Stimulated activated CD4-positive, alpha-beta T cell treated with anti-CD3 and anti-CD28 coated beads, Interleukin-4, amount 100 ng/mL, for 48 hours (primary cell): ENCODE measurements at regions not wholly inside any gene's neighbourhood (a gene's known extent, or its start where the extent isn't known, plus 50 kb on each side); places are given as distances from the start of the nearest gene placed in this dataset.
A peak's percentile ranks its signal among the peaks of the same experiment; 100 is the strongest.
"Not testable (repeated sequence)": the region's sequence is repeated elsewhere in the genome, so short reads cannot be mapped to it uniquely, and the experiment has no call there.

Experiments used
- DNase-seq, 2 donors: peaks; one replicate each; pipeline ENCODE4 v3.0.0-alpha.2; 2020; ENCODE audit warnings: low read depth in 2 of 2

- no peak for DNase-seq
These were observed 73.6 kb upstream of the TIAM2 start for GRCh38 chr6:154921482-154921881.

GRCh38 chr6:154923199-154923869 lies 71.8 kb upstream of the TIAM2 start:
- no peak for DNase-seq

GRCh38 chr6:154925130-154925529 lies 70.0 kb upstream of the TIAM2 start:
- no peak for DNase-seq

GRCh38 chr6:154926366-154926765 lies 68.7 kb upstream of the TIAM2 start:
- no peak for DNase-seq

DNA sequence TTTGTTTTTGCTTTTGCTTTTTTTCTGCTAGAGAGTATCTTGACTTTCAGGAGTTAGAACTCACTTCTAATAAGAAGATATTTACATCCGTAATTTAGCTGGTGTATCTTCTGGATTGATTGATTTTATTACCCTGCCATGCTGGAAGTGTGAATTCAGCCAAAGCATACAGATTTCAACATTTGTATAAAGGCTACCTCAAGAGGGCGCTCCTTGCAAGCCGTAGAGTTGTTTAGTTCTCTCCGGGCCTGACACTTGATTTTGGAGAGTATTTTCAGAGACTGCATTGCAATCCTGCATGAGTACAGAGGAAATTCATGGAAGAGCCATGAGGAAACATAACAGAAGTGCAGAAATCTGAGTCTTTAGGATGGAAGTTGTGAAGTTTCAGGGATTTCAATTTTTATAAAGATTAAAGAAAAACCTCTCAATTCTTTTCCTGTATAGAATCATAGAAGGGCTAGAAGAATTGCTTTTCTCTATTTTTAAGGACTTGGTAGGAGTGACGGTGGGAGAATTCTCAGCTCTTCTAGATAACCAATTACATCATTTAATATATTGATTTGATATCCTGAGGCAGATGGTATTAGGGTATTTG lies 66.7 kb upstream of the TIAM2 start:
- peak; percentile 61 to 64 for DNase-seq

DNA sequence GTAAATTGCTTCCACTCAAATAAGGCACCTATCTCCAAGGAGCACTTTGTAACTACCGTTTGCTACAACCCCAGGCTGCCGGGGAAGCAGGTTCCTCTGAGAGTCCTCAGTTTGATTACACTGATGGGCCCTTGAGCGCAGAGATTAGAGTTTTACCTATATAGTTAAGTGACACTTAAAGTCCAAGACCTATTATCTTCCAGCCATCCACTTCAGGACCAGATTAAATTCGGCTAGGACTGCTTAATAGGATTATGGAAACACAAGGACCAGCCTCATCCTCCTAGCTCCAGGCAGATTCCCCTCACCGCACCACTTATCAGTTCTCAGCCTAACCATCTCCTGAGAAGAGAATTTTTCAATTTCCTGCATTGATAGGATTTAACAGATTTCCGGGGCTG lies 64.7 kb upstream of the TIAM2 start:
- DNase-seq = no peak

GRCh38 chr6:154931711-154932424 lies 63.2 kb upstream of the TIAM2 start:
- no peak for DNase-seq

DNA sequence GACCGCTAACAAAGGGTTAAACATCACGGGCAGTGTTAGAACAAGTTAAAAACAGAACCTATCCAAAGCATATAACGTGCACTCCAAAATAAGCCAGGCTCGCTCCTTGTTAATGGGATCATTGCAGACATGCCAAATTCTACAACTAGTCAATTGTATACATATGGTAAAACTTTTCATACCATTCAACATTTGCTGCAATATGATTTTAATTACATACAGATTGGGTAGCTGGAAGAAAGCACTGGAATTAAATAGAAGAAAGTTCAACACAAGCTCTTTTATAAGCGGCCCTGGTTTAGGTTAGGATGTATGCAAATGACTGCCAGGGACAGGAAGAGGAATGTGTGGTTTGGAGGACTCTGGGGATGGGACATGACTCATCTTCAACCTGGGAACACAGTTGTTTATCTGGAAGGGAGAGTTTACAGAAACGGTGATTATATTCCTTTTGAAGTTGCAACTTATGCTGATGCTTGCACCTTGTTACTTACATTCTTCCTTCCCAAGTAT lies 62.5 kb upstream of the TIAM2 start:
- no peak for DNase-seq

GRCh38 chr6:154933181-154933827 lies 61.8 kb upstream of the TIAM2 start:
- DNase-seq = no peak

GRCh38 chr6:154937306-154938220 lies 57.6 kb upstream of the TIAM2 start:
- no peak for DNase-seq

DNA sequence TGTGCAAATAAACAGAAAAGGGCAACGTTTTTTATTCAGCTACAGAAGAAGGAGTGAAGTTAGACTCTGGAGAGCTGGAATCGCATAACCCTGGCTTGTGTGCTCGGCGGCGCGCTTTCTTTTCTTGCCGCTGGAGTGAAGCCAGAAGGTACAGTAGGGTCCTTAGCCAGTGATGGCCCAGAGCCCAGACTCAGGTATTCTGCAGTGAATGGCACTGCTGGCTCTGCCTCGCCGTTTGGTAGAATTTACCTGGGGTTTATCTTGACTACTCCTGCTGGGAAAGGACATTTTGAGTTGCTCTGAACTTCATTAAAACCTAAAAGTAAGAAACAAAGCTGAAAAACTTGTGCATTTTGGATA lies 56.9 kb upstream of the TIAM2 start:
- DNase-seq = no peak

- DNase-seq = not testable (repeated sequence)
These were observed 56.3 kb upstream of the TIAM2 start for GRCh38 chr6:154938727-154939285.

- no peak for DNase-seq
These were observed 52.3 kb upstream of the TIAM2 start for GRCh38 chr6:154942770-154943169.

DNA sequence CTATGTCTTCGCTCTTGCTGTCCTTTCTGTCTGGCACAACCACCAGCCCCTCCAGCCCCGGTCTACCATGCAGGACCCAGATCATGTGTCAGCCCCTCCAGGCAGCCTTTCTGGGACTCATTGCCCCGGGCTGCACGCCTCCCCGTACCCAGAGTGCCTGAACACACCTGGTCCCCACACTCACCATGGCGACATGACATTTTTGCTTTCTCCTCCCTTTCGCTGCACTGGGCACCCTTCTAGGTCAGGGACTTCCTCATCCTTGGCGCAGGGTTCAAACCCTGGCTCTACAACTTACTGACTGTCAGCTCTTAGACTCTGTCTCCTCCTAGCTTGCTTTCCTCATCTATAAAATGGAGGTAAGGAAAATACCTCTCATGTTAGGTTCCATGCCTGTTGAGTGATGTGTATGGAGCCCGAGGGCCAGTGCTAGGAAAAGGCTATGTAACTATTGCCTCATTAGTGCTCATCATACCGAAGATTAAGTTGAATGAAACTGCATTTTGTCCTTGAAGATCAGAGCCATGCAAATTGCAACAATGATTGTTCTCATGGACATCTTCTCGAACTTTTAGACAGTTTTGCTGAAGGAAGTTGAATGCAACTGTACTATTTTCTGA lies 49.7 kb upstream of the TIAM2 start:
- DNase-seq = no peak
